ENCODE measurements at regions not wholly inside any gene's neighbourhood (a gene's known extent, or its start where the extent isn't known, plus 50 kb on each side); places are given as distances from the start of the nearest gene placed in this dataset.
A peak's percentile ranks its signal among the peaks of the same experiment; 100 is the strongest.

GRCh38 chr3:150293401-150294001, 114.6 kb upstream of the TSC22D2 start:
- no peaks in the 10 kb centered on the region for H3K27me3 ChIP-seq (ENCODE audit: control insufficient read depth in 2 of 2, insufficient read depth in 2 of 2, low read length in 2 of 2)
- no TSS peak for BruUV-seq (replicated peaks)
- in situ Hi-C loops (cut with MboI) = no loop called here
- TF ChIP-seq ATF6 (CRISPR knock-in tag; IDR thresholded peaks at IDR 0.05) (no peak), MAZ (CRISPR knock-in tag; conservative IDR thresholded peaks at IDR 0.05 in 1 of 2, IDR thresholded peaks at IDR 0.05 in 1 of 2) (no peak), ZNF395 (CRISPR knock-in tag; IDR thresholded peaks at IDR 0.05) (no peak), ZNF232 (CRISPR knock-in tag; IDR thresholded peaks at IDR 0.05) (no peak), HOMEZ (CRISPR knock-in tag; IDR thresholded peaks at IDR 0.05) (no peak), ZNF316 (IDR thresholded peaks at IDR 0.05) (no peak), TRIM25 (IDR thresholded peaks at IDR 0.05; ENCODE audit: borderline replicate concordance) (no peak), HSF4 (CRISPR knock-in tag; IDR thresholded peaks at IDR 0.05; ENCODE audit: borderline replicate concordance) (no peak), SIRT6 (IDR thresholded peaks at IDR 0.05; ENCODE audit: low read depth, low read length) (no peak), GABPB1 (CRISPR knock-in tag; IDR thresholded peaks at IDR 0.05) (no peak)

More at GRCh38 chr3:150293401-150294001, 114.6 kb upstream of the TSC22D2 start:
- ChIA-PET POLR2A (interaction anchor here (0.6 to 1.2 kb wide), 3 partner anchors 92 to 164 kb away, joined by 3 to 4 read pairs (median 3); no protein-coding TSS in a partner anchor), CTCF (ENCODE audit: low intra/inter-chr PET ratio) (no interaction called here)
- ATAC-seq (no peak), DNase-seq (ENCODE audit: extremely low read depth in 1 of 4, low spot score in 3 of 4) (no peak), FAIRE-seq (no peak)
- H3K4me3 ChIP-seq = no peak overlapping the region
- H3K36me3 ChIP-seq (ENCODE audit: control insufficient read depth, insufficient read depth, low read length) = no peaks in the 10 kb centered on the region
- no peaks in the 10 kb centered on the region for H3K9me3 ChIP-seq (replicated peaks; ENCODE audit: control insufficient read depth, insufficient read depth, low read depth, low read length)
- H3K79me2 ChIP-seq (ENCODE audit: control insufficient read depth, insufficient read depth, low read length) = no peaks in the 10 kb centered on the region
- H2AFZ ChIP-seq (ENCODE audit: low read depth, low read length) = peak overlapping the region; percentile 63
- no peaks in the 10 kb centered on the region for H3K9me1 ChIP-seq (ENCODE audit: control insufficient read depth, insufficient read depth, low read length)
- no peak overlapping the region for H3K9ac ChIP-seq (ENCODE audit: insufficient read depth in 1 of 2, low read depth in 2 of 2, low read length in 2 of 2)
- WGBS (ENCODE audit: insufficient coverage, low coverage, missing lambda C conversion rate) = 40% methylated on average over 7 of the region's 7 CpGs
- H3K27ac ChIP-seq (ENCODE audit: extremely low read depth, low read depth, low read length) = no peak overlapping the region
- no peaks in the 10 kb centered on the region for H4K20me1 ChIP-seq (replicated peaks; ENCODE audit: control insufficient read depth, insufficient read depth, low read length)
- intact Hi-C loops (cut with micrococcal nuclease) = no loop called here
- no peaks in the 10 kb centered on the region; a peak in 1 of 5 replicates for H3K4me1 ChIP-seq (replicated peaks in 1 of 2; ENCODE audit: control insufficient read depth in 2 of 2, insufficient read depth in 2 of 2, low read length in 2 of 2)
- H3K4me2 ChIP-seq (ENCODE audit: insufficient read depth, low read length) = no peak overlapping the region
